HG02798 (cell line): ENCODE measurements at regions not wholly inside any gene's neighbourhood (a gene's known extent, or its start where the extent isn't known, plus 50 kb on each side); places are given as distances from the start of the nearest gene placed in this dataset.

ENCODE experiments used
- ATAC-seq: cut with Tn5 transposase; IDR thresholded peaks from one replicate; pipeline ENCODE4 v1.9.1; 2021; ENCODE audit warnings: mild to moderate bottlenecking; ENCODE audit not compliant: unreplicated experiment, poor library complexity

- no peak for ATAC-seq
Measured at GRCh38 chr20:63128956-63129355, 87.0 kb downstream of the YTHDF1 start.

- ATAC-seq, result no peak
Measured at GRCh38 chr20:63128367-63128766, 87.6 kb downstream of the YTHDF1 start.

- no peak for ATAC-seq
Measured at GRCh38 chr20:63127700-63128364, 88.1 kb downstream of the YTHDF1 start.

- ATAC-seq, result no peak
Measured at GRCh38 chr20:63126876-63127699, 88.8 kb downstream of the YTHDF1 start.

- ATAC-seq, result no peak
Measured at GRCh38 chr20:63125838-63126601, 89.9 kb downstream of the YTHDF1 start.

GRCh38 chr20:63125581-63125837 is 90.4 kb downstream of the YTHDF1 start:
- ATAC-seq, result no peak

GRCh38 chr20:63124782-63125580 is 91.0 kb downstream of the YTHDF1 start:
- ATAC-seq, result no peak

- ATAC-seq, result no peak
Measured at GRCh38 chr20:63124092-63124781, 91.7 kb downstream of the YTHDF1 start.

- ATAC-seq, result no peak
Measured at GRCh38 chr20:63123331-63123741, 92.6 kb downstream of the YTHDF1 start.

GRCh38 chr20:63122626-63123025 is 93.3 kb downstream of the YTHDF1 start:
- no peak for ATAC-seq

- no peak for ATAC-seq
Measured at GRCh38 chr20:63121749-63122405, 94.1 kb downstream of the YTHDF1 start.

GRCh38 chr20:63121246-63121645 is 94.7 kb downstream of the YTHDF1 start:
- no peak for ATAC-seq

- ATAC-seq, result no peak
Measured at GRCh38 chr20:63120808-63121090, 95.2 kb downstream of the YTHDF1 start.

- ATAC-seq, result no peak
Measured at GRCh38 chr20:63119963-63120807, 95.7 kb downstream of the YTHDF1 start.

GRCh38 chr20:63119121-63119962 is 96.6 kb downstream of the YTHDF1 start:
- no peak for ATAC-seq

- ATAC-seq, result no peak
Measured at GRCh38 chr20:63118303-63119120, 97.4 kb downstream of the YTHDF1 start.

- no peak for ATAC-seq
Measured at GRCh38 chr20:63117661-63118302, 98.1 kb downstream of the YTHDF1 start.
